Activated CD8-positive, alpha-beta T cell treated with anti-CD3 and anti-CD28 coated beads for 36 hours (primary cell): ENCODE measurements at regions not wholly inside any gene's neighbourhood (a gene's known extent, or its start where the extent isn't known, plus 50 kb on each side); places are given as distances from the start of the nearest gene placed in this dataset.

ENCODE experiments used
- ATAC-seq: fragments of 200-7000 bp; cut with Tn5 transposase; one replicate; pipeline ENCODE4 v1.10.0; 2021; ENCODE audit warnings: mild to moderate bottlenecking, moderate library complexity
- CTCF ChIA-PET: fragments of 350-600 bp; sonication (Branson Sonifier 250); formaldehyde crosslinking; loops from one replicate; lab custom pipeline; 2021; ENCODE audit warnings: antibody characterized with exemption; lab: Charles Lee
- POLR2A ChIA-PET: fragments of 350-600 bp; sonication (Branson Sonifier 250); formaldehyde crosslinking; loops from one replicate; lab custom pipeline; 2021; ENCODE audit warnings: antibody characterized with exemption; lab: Charles Lee
- DNase-seq: peaks from one replicate; pipeline ENCODE4 v3.0.0-alpha.2; 2020
- H3K27ac Mint-ChIP-seq: one replicate; pipeline ENCODE4 v1.8.0; 2021; ENCODE audit warnings: mild to moderate bottlenecking, mixed read lengths
- H3K27me3 Mint-ChIP-seq: one replicate; pipeline ENCODE4 v1.8.0; 2021; ENCODE audit warnings: mixed read lengths
- H3K36me3 Mint-ChIP-seq: one replicate; pipeline ENCODE4 v1.8.0; 2021; ENCODE audit warnings: low read depth, mixed read lengths
- H3K4me1 Mint-ChIP-seq: one replicate; pipeline ENCODE4 v1.8.0; 2021; ENCODE audit warnings: low read depth, mixed read lengths
- H3K4me3 Mint-ChIP-seq: one replicate; pipeline ENCODE4 v1.8.0; 2021; ENCODE audit warnings: mild to moderate bottlenecking, moderate library complexity, mixed read lengths
- H3K9me3 Mint-ChIP-seq: one replicate; pipeline ENCODE4 v1.8.0; 2021; ENCODE audit warnings: mixed read lengths
- CTCF ChIP-seq: fragments of 200-600 bp; IDR thresholded peaks from one replicate; pipeline ENCODE4 v1.8.0; 2022; ENCODE audit warnings: antibody characterized with exemption, mild to moderate bottlenecking
- intact Hi-C: fragments of 100-400 bp; cut with micrococcal nuclease; formaldehyde crosslinking; loops from one replicate; pipeline ENCODE4 v1.10.0; 2022

DNA sequence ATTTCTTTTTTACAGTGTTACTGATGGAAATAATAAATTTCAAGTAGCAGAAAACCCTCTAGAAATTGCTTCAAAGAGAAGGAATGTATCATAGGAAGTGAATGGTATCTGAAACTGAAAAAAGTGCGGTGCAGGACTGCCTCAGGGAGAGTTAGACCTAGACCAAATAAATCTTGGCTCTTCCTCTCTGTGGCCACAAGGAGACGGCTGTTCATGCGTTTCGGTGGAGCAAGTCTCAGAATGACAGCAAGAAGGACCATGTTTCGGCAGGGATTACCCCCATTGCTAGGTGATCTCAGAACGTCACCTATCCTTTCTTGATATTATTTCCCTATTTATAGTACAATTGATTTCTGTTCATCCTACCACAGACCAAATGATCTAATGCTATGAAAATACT, 522.3 kb downstream of the SOX11 start:
- Mint-ChIP-seq H3K9me3 (no peaks in the 10 kb centered on the region), H3K36me3 (no peaks in the 10 kb centered on the region), H3K27me3 (no peaks in the 10 kb centered on the region), H3K4me3 (no peak overlapping the region), H3K4me1 (no peaks in the 10 kb centered on the region), H3K27ac (no peak overlapping the region)
- ChIA-PET CTCF (no interaction called here), POLR2A (no interaction called here)
- DNase-seq (no peak), ATAC-seq (no peak)
- TF ChIP-seq CTCF = no peak
- intact Hi-C loops = no loop called here

- DNase-seq (no peak), ATAC-seq (no peak)
- intact Hi-C loops = no loop called here
- H3K4me3 Mint-ChIP-seq = no peak overlapping the region
- TF ChIP-seq CTCF = no peak
- no peaks in the 10 kb centered on the region for H3K4me1 Mint-ChIP-seq
- no peaks in the 10 kb centered on the region for H3K27me3 Mint-ChIP-seq
- H3K27ac Mint-ChIP-seq = no peak overlapping the region
- no peaks in the 10 kb centered on the region for H3K36me3 Mint-ChIP-seq
- H3K9me3 Mint-ChIP-seq = no peaks in the 10 kb centered on the region
- POLR2A ChIA-PET = no interaction called here
- CTCF ChIA-PET = no interaction called here
These were observed 522.9 kb downstream of the SOX11 start for GRCh38 chr2:6215053-6215452.

DNA sequence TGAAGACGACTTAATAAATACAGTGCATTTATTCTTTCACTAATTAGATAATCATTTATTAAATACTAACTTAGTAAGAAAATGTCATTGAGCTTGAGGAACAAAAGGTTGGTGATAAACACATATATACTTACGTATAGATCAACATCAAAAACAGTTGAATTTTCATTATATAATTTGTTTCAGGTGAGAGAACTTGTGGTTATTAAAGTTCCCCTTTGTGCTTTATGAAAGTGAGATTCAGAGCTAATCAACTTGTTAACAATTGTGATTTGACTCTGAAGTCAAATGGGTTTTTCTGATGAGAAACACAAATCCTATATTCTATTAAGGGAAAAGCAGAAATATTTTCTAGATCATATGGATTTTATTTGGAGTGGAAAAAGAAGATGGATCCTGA, 524.0 kb downstream of the SOX11 start:
- no peak for DNase-seq
- POLR2A ChIA-PET = no interaction called here
- intact Hi-C loops = no loop called here
- H3K36me3 Mint-ChIP-seq = no peaks in the 10 kb centered on the region
- no peaks in the 10 kb centered on the region for H3K4me1 Mint-ChIP-seq
- no peak overlapping the region for H3K27ac Mint-ChIP-seq
- no peak for TF ChIP-seq CTCF
- no peak overlapping the region for H3K4me3 Mint-ChIP-seq
- H3K27me3 Mint-ChIP-seq = no peaks in the 10 kb centered on the region
- no peaks in the 10 kb centered on the region for H3K9me3 Mint-ChIP-seq
- ATAC-seq = no peak
- CTCF ChIA-PET = no interaction called here

DNA sequence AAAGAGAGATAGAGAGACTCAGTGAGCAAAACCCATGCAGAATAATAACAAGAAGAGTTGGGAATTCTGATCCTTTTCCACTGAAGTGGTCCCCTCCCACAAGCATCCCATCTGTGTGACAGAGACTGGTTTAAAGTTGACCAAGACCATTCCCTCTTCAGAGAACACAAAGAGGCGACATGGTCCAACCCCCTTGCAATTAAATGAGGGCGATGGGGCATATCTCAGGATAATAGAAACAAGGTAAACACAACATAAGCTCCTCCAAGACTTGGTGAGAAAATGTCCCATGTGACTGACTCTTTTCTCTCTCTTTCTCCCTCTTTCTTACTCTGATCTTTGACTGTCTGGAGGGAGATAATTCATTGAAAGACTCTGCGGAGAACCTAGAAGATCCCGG, 526.7 kb downstream of the SOX11 start:
- Mint-ChIP-seq H3K4me3 (no peak overlapping the region), H3K27ac (no peak overlapping the region), H3K27me3 (no peaks in the 10 kb centered on the region), H3K4me1 (no peaks in the 10 kb centered on the region), H3K9me3 (no peaks in the 10 kb centered on the region), H3K36me3 (no peaks in the 10 kb centered on the region)
- ChIA-PET POLR2A (interaction anchor here (0.5 kb wide), 1 partner anchor 535 kb away, joined by 3 read pairs; no protein-coding TSS in a partner anchor), CTCF (no interaction called here)
- ATAC-seq (no peak), DNase-seq (no peak)
- TF ChIP-seq CTCF = no peak
- intact Hi-C loops = no loop called here

- ATAC-seq = no peak
These were observed 527.7 kb downstream of the SOX11 start for GRCh38 chr2:6219906-6220305.

More at GRCh38 chr2:6219906-6220305, 527.7 kb downstream of the SOX11 start:
- Mint-ChIP-seq H3K36me3 (no peaks in the 10 kb centered on the region), H3K4me1 (no peaks in the 10 kb centered on the region), H3K27me3 (no peaks in the 10 kb centered on the region), H3K27ac (no peak overlapping the region), H3K4me3 (no peak overlapping the region), H3K9me3 (no peaks in the 10 kb centered on the region)
- DNase-seq = no peak
- intact Hi-C loops = no loop called here
- ChIA-PET POLR2A (no interaction called here), CTCF (no interaction called here)
- TF ChIP-seq CTCF = no peak
